Activated CD4-positive, alpha-beta T cell treated with anti-CD3 and anti-CD28 coated beads, Interleukin-2, amount 10 ng/mL, durations not matched to agents 24 days and 14 days (primary cell): ENCODE measurements at regions not wholly inside any gene's neighbourhood (a gene's known extent, or its start where the extent isn't known, plus 50 kb on each side); places are given as distances from the start of the nearest gene placed in this dataset.

ENCODE experiments used
- DNase-seq: peaks from one replicate; pipeline ENCODE4 v3.0.0; 2022
- H3K27ac Mint-ChIP-seq: one replicate; pipeline ENCODE4 v1.8.0; 2022; ENCODE audit warnings: mild to moderate bottlenecking, mixed read lengths
- H3K27me3 Mint-ChIP-seq: one replicate; pipeline ENCODE4 v1.8.0; 2022; ENCODE audit warnings: mixed read lengths
- H3K36me3 Mint-ChIP-seq: one replicate; pipeline ENCODE4 v1.8.0; 2022; ENCODE audit warnings: low read depth, mild to moderate bottlenecking, mixed read lengths
- H3K4me1 Mint-ChIP-seq: one replicate; pipeline ENCODE4 v1.8.0; 2021; ENCODE audit warnings: mixed read lengths
- H3K4me3 Mint-ChIP-seq: one replicate; pipeline ENCODE4 v1.8.0; 2022; ENCODE audit warnings: mild to moderate bottlenecking, moderate library complexity, mixed read lengths
- H3K9me3 Mint-ChIP-seq: one replicate; pipeline ENCODE4 v1.8.0; 2021; ENCODE audit warnings: mixed read lengths
- intact Hi-C: fragments of 100-400 bp; cut with micrococcal nuclease; formaldehyde crosslinking; loops from one replicate; pipeline ENCODE4 v1.15.1; 2023

- no peak for DNase-seq
- no peaks in the 10 kb centered on the region for H3K4me1 Mint-ChIP-seq
- no peak overlapping the region for H3K4me3 Mint-ChIP-seq
- H3K27ac Mint-ChIP-seq = no peak overlapping the region
- intact Hi-C loops = no loop called here
- H3K36me3 Mint-ChIP-seq = no peaks in the 10 kb centered on the region
- no peaks in the 10 kb centered on the region for H3K9me3 Mint-ChIP-seq
- H3K27me3 Mint-ChIP-seq = no peaks in the 10 kb centered on the region
These were observed 108.1 kb upstream of the ARHGAP28 start for GRCh38 chr18:6621437-6621836.

- Mint-ChIP-seq H3K9me3 (no peaks in the 10 kb centered on the region), H3K36me3 (no peaks in the 10 kb centered on the region), H3K27me3 (no peaks in the 10 kb centered on the region), H3K4me1 (no peaks in the 10 kb centered on the region), H3K4me3 (no peak overlapping the region), H3K27ac (no peak overlapping the region)
- intact Hi-C loops = no loop called here
- no peak for DNase-seq
These were observed 106.2 kb upstream of the ARHGAP28 start for GRCh38 chr18:6623278-6623677.

GRCh38 chr18:6624271-6624660 is 105.2 kb upstream of the ARHGAP28 start:
- intact Hi-C loops = no loop called here
- H3K4me3 Mint-ChIP-seq = no peak overlapping the region
- no peaks in the 10 kb centered on the region for H3K4me1 Mint-ChIP-seq
- DNase-seq = no peak
- no peak overlapping the region for H3K27ac Mint-ChIP-seq
- H3K27me3 Mint-ChIP-seq = no peaks in the 10 kb centered on the region
- no peaks in the 10 kb centered on the region for H3K9me3 Mint-ChIP-seq
- no peaks in the 10 kb centered on the region for H3K36me3 Mint-ChIP-seq

- intact Hi-C loops = no loop called here
- DNase-seq = no peak
- H3K4me3 Mint-ChIP-seq = no peak overlapping the region
- no peaks in the 10 kb centered on the region for H3K27me3 Mint-ChIP-seq
- no peaks in the 10 kb centered on the region for H3K36me3 Mint-ChIP-seq
- no peaks in the 10 kb centered on the region for H3K4me1 Mint-ChIP-seq
- H3K27ac Mint-ChIP-seq = no peak overlapping the region
- H3K9me3 Mint-ChIP-seq = no peaks in the 10 kb centered on the region
These were observed 104.7 kb upstream of the ARHGAP28 start for GRCh38 chr18:6624661-6625311.

GRCh38 chr18:6625481-6625880 is 104.0 kb upstream of the ARHGAP28 start:
- H3K4me3 Mint-ChIP-seq = no peak overlapping the region
- H3K27ac Mint-ChIP-seq = no peak overlapping the region
- H3K9me3 Mint-ChIP-seq = no peaks in the 10 kb centered on the region
- no peaks in the 10 kb centered on the region for H3K27me3 Mint-ChIP-seq
- intact Hi-C loops = no loop called here
- H3K36me3 Mint-ChIP-seq = no peaks in the 10 kb centered on the region
- DNase-seq = no peak
- H3K4me1 Mint-ChIP-seq = no peaks in the 10 kb centered on the region

- H3K27me3 Mint-ChIP-seq = no peaks in the 10 kb centered on the region
- DNase-seq = no peak
- no peak overlapping the region for H3K27ac Mint-ChIP-seq
- intact Hi-C loops = no loop called here
- no peaks in the 10 kb centered on the region for H3K36me3 Mint-ChIP-seq
- no peaks in the 10 kb centered on the region for H3K9me3 Mint-ChIP-seq
- no peaks in the 10 kb centered on the region for H3K4me1 Mint-ChIP-seq
- H3K4me3 Mint-ChIP-seq = no peak overlapping the region
These were observed 103.1 kb upstream of the ARHGAP28 start for GRCh38 chr18:6626457-6626856.

- DNase-seq = no peak
- Mint-ChIP-seq H3K27me3 (no peaks in the 10 kb centered on the region), H3K27ac (no peak overlapping the region), H3K4me1 (no peaks in the 10 kb centered on the region), H3K9me3 (no peaks in the 10 kb centered on the region), H3K4me3 (no peak overlapping the region), H3K36me3 (no peaks in the 10 kb centered on the region)
- intact Hi-C loops = no loop called here
These were observed 101.9 kb upstream of the ARHGAP28 start for GRCh38 chr18:6627645-6628044.

DNA sequence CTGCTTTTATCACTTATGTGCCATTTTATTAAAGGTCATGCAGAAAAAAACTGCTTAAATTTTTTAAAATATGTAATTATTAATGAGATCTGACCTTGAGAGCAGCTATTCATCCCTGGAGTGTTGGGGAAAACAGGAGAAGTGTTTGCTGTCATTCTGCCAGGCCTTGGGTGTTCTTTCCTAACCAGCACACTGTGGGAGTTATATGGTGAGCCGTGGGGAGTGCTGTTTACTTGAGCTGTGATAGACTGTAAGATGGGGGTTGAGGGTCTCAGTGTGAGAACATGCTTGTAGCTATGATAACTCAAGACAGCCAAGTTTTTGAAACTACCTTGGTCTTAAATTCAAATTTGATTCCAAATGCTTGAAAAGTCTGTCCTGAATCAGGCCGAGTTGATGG is 101.3 kb upstream of the ARHGAP28 start:
- no peak for DNase-seq
- intact Hi-C loops = no loop called here
- Mint-ChIP-seq H3K4me1 (no peaks in the 10 kb centered on the region), H3K9me3 (no peaks in the 10 kb centered on the region), H3K27me3 (no peaks in the 10 kb centered on the region), H3K4me3 (no peak overlapping the region), H3K27ac (no peak overlapping the region), H3K36me3 (no peaks in the 10 kb centered on the region)

- Mint-ChIP-seq H3K9me3 (peaks cover 1% of the 10 kb centered on the region), H3K4me1 (no peaks in the 10 kb centered on the region), H3K4me3 (no peak overlapping the region), H3K27ac (no peak overlapping the region), H3K27me3 (no peaks in the 10 kb centered on the region), H3K36me3 (no peaks in the 10 kb centered on the region)
- intact Hi-C loops = no loop called here
- no peak for DNase-seq
These were observed 99.8 kb upstream of the ARHGAP28 start for GRCh38 chr18:6629635-6630140.

- intact Hi-C loops = no loop called here
- no peak overlapping the region for H3K4me3 Mint-ChIP-seq
These were observed 96.2 kb upstream of the ARHGAP28 start for GRCh38 chr18:6633310-6633709.

GRCh38 chr18:6636091-6636490 is 93.4 kb upstream of the ARHGAP28 start:
- intact Hi-C loops = no loop called here
- Mint-ChIP-seq H3K36me3 (no peaks in the 10 kb centered on the region), H3K27ac (no peak overlapping the region), H3K4me3 (no peak overlapping the region), H3K27me3 (no peaks in the 10 kb centered on the region), H3K9me3 (peaks cover 4% of the 10 kb centered on the region), H3K4me1 (no peaks in the 10 kb centered on the region)
- no peak for DNase-seq

More at GRCh38 chr18:6633310-6633709, 96.2 kb upstream of the ARHGAP28 start:
- no peaks in the 10 kb centered on the region for H3K36me3 Mint-ChIP-seq
- H3K27me3 Mint-ChIP-seq = no peaks in the 10 kb centered on the region
- H3K9me3 Mint-ChIP-seq = peaks cover 4% of the 10 kb centered on the region
- no peak overlapping the region for H3K27ac Mint-ChIP-seq
- no peak for DNase-seq
- H3K4me1 Mint-ChIP-seq = no peaks in the 10 kb centered on the region

GRCh38 chr18:6638447-6638846 is 91.1 kb upstream of the ARHGAP28 start:
- Mint-ChIP-seq H3K4me1 (no peaks in the 10 kb centered on the region), H3K9me3 (peaks cover 4% of the 10 kb centered on the region), H3K27me3 (no peaks in the 10 kb centered on the region), H3K36me3 (no peaks in the 10 kb centered on the region), H3K27ac (no peak overlapping the region), H3K4me3 (no peak overlapping the region)
- no peak for DNase-seq
- intact Hi-C loops = no loop called here

DNA sequence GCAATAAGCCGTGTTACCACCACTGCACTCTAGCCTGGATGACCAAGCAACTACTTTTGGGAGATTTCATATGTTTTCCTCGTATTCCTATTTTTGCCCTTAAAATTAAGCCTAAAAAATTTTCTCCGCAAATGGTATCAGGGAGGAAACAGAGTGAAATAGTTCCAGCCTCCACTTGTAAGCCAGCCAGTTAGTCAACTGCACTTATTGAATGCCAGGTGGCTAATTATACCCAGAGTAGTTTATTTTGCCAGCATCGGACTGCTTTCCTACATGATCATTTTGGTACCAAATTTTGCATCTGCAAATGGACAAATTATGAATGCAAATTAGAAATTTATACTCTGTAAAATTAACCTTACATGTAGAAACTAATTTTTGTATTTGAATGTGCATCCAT is 90.2 kb upstream of the ARHGAP28 start:
- no peak for DNase-seq
- intact Hi-C loops = no loop called here
- Mint-ChIP-seq H3K27ac (no peak overlapping the region), H3K36me3 (no peaks in the 10 kb centered on the region), H3K9me3 (peaks cover 4% of the 10 kb centered on the region), H3K4me1 (no peaks in the 10 kb centered on the region), H3K27me3 (no peaks in the 10 kb centered on the region), H3K4me3 (no peak overlapping the region)

DNA sequence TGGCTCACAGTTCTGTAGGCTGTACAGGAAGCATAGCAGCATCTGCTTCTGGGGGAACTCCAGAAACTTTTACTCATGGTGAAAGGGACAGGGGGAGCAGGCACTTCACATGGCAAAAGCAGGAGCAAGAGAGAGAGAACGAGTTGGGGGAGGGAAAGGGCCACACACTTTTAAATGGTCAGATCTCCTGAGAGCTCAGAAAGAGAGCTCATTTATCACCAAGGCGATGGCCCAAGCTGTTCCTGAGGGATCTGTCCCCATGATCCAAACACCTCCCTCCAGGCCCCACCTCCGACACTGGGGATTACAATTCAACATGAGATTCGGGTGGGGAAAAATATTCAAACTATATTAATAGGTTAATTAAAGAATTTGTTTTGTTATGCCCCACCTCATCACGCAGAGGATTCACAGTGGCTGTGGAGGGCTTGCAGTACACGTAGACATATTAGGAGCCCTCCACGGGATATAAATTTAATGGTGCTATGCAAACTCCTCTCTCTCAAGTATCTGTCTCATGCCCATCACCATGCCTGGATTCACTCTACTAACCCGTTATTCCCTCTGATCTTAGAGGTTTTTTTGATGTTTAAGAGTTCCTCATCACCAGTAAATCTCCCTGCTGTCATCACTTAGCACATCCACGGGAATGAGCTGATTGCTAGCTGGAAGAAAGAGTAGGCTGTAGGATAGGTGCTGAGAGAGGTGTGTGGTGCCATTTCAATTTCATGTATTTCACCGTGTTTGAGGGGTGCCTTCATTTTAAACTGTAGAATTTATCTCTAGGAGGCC is 84.5 kb upstream of the ARHGAP28 start:
- Mint-ChIP-seq H3K36me3 (no peaks in the 10 kb centered on the region), H3K4me1 (no peaks in the 10 kb centered on the region), H3K27ac (no peak overlapping the region), H3K4me3 (no peak overlapping the region), H3K9me3 (peaks cover 8% of the 10 kb centered on the region), H3K27me3 (no peaks in the 10 kb centered on the region)
- DNase-seq = no peak
- intact Hi-C loops = no loop called here
